ENCODE measurements at regions not wholly inside any gene's neighbourhood (a gene's known extent, or its start where the extent isn't known, plus 50 kb on each side); places are given as distances from the start of the nearest gene placed in this dataset.
A peak's percentile ranks its signal among the peaks of the same experiment; 100 is the strongest.
"Not testable (repeated sequence)": the region's sequence is repeated elsewhere in the genome, so short reads cannot be mapped to it uniquely, and the experiment has no call there.

GRCh38 chr18:71450257-71450656 is 1093.9 kb downstream of the CBLN2 start:
- no peak for FAIRE-seq

DNA sequence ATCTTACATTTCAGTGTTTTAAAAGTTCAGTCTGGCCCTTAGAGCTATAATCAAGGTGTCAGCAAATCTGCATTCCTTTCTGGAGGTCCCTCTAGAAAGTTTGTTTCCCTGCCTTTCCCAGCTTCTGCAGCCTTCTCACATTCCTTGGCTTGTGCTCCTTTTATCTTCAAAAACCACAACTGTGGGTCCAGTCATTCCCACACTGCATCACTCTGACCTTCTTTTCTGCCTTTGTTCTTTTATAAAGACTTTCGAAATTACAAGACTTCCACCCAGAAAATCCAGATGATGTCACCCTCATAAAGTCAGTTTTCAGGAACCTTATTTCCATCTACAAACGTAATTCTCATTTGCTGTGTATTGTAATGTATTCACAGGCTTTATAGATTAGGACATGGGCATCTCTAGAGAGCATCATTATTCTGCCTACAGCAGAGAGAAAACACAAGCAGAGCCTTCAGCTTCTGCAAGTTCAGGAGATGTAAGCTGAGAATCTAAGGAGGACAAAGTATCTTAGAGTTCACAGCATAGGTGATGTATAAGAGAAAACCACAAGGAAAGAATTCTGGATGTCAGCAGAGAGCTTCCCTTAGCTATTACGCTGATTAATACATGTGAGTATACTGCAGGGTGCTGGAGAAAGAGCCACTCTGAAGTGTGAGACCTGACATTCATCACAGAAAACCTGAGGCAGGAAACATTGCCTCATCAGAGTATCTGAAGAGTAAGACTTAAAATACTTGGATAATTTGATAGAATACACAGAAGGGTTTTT is 1100.2 kb downstream of the CBLN2 start:
- no peak for FAIRE-seq

DNA sequence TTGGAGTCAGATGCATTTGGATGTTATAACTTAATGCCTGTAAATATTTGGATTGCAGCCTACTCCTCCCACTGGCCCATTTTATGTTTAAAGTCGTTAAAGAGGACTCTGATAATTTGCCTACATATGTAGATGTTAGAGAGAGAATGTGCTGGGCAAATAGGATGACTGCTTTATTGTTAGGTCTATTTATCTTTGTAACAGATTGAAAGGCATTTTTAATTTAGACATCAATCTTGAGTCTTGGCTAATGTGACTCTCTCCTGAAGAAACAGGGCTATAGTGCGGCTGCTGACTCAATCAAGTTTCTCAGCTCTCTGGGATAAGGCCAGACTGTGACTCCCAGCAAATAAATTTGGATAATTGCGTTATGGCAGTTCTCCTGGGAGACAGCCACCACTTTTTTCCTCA is 1101.4 kb downstream of the CBLN2 start:
- FAIRE-seq, result no peak

DNA sequence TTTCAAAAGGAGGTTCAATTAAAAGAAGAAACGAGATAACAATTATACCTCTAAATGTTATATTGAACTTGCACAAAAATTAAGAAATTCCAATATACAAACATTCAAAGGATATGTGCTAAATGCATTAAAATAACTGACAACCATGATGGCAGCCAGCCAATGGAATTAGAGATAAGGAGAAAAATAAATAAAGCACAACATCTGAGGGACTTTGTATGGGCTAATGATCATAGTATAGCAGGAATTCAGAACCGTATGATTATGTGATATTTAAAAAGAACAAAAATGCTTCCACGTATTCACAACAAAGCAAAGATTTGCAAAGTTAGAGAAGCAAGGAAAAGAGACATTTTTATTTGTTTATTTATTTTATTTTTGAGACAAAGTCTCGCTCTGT is 1103.0 kb downstream of the CBLN2 start:
- no peak for FAIRE-seq

- no peak for FAIRE-seq
These were observed 1106.6 kb downstream of the CBLN2 start for GRCh38 chr18:71437511-71437910.

DNA sequence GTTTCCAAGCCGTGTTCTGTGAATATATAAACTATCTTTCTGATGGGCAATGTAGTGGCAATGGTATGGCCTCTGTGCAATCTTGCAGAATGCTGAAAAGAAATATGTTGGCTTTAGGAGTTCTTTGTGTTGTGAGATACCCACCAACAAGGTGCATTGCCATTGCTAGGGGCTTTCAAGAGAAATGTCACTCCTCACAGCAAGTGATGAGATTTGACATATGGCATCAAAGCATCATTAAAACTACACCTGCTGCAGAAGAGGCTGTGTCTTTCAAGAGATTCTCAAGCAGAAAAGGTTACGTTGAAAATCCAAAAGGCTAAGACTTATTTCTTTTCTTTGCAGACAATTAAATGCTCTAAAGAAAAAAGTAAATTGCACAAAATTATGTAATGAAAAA is 1110.8 kb downstream of the CBLN2 start:
- no peak for FAIRE-seq

DNA sequence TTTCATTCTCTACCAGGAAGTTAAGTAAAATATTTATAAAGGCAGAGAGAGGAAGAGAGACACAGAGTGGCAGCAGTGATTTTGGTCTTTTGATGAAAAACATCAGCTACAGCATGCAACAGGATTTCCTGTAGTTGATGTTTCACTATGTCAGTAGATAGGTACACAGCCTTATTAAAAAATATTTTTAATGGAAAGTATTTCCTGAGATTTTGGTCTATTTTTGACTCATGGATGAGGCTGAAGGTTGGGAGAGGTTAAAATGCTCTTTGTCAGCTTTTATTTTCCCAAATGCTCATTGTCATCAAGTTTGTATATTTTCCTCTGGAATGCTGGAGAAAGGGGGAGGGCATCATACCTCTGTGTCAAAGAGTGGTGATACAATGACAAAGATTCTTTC is 1112.5 kb downstream of the CBLN2 start:
- no peak for FAIRE-seq

DNA sequence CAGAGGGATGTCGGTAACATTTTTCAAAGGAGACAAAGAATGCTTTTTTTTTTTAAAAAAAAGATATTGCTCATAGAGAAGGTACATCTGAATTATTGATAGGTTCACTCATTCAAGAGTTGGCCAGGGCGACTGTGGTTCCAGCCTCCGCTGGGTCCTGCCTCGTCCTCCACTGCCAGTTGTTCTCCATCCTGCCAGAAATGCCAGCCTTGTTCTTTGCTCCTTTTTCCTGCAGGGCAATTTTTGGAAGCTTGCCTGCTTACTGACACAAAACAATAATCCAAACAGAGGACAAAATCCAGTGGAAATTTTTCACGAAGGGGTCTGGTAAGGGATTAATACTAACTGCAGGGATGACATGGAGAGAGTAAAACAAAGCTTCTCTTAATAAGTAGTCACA is 1113.0 kb downstream of the CBLN2 start:
- FAIRE-seq, result no peak

GRCh38 chr18:71426441-71426840 is 1117.7 kb downstream of the CBLN2 start:
- no peak for FAIRE-seq

- no peak for FAIRE-seq
These were observed 1116.4 kb downstream of the SOCS6 start for GRCh38 chr18:71405169-71405809.

DNA sequence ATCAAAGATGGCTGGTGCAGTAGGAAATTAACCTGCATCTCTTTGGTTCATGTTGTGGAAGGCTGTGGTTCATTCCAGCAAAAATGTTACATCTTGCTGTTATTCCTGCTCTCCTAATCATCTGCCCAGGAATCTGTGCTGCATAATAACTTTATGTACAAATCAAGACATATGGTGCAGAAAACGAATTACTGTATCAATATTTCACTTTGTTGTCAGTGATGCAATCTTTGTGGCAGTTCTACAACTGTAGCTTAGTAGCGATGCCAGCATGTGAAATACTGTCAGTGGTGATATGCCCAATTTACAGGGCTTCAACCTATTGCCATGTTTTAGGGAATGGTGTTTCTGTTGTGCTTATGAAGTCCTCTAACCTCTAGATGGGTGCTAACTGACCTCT is 1114.7 kb downstream of the SOCS6 start:
- FAIRE-seq, result no peak

DNA sequence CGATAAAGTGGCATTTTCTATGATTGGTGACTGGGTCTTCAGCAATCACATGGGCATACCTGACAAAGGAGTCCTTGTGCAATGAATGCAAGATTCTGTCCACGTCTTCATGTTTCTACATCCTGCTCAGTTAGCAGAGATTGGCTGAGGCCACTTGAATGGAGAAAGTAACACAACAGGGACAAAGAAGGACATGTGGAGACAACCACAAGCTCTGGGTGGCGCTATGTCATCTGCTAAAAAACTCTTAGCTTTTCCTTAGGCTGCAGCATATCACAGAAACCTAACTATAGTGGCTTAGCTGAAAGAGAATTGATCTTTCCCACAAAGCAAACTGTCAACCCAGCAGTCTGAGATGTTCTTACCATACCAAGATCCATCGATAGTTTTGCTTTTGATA is 1109.7 kb downstream of the SOCS6 start:
- FAIRE-seq, result peak; percentile 5

DNA sequence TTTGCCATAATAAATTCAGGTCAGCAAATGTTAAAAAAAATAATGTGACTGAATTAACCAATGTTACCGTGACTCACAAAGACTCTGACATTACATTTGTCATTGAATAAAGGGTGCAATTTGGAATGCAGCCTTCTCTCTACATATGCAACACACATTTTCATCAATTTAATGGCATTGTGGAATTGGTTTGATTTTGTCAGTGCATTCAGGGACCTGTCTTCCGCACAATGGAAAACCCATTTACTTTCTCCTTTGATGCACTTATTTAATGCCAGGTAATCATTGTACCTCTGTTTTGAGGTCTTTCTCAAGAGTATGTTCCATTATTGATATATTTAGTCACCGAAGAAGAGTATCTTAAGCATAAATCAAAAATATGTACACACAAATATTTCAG is 1099.3 kb downstream of the SOCS6 start:
- FAIRE-seq, result no peak

DNA sequence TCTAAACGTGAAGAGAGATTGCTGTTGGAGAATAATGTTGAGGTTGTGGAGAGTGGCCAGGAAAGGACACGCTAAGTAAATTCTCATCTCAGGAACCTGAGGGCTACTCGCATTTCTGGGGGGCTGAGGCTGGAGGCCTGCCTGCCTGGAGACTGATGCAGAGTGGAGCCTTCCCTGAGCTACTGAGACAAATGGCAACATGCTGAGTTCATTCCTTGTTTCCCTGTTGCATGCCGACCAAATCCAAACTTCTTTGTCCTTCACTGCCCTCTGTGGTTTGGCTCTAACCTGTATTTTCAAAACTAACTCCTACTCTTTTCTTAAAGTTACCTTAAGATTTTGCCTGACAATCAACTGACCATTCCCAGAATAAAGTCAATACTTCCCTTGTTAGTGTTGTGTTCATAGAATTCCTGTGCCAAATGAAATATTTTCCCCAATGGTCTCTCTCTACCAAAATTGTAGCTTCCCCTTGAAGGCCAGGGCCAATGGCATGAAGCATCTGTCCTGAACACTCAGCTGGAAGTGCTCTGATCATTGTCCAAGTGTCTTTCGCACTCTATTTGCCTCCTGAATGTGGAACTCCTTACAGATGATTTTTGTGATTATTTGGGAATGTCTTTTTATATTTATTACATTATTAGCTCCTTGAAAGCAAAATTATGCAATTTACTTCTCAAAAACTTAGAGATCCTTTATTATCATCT is 1085.6 kb downstream of the SOCS6 start:
- no peak for FAIRE-seq

DNA sequence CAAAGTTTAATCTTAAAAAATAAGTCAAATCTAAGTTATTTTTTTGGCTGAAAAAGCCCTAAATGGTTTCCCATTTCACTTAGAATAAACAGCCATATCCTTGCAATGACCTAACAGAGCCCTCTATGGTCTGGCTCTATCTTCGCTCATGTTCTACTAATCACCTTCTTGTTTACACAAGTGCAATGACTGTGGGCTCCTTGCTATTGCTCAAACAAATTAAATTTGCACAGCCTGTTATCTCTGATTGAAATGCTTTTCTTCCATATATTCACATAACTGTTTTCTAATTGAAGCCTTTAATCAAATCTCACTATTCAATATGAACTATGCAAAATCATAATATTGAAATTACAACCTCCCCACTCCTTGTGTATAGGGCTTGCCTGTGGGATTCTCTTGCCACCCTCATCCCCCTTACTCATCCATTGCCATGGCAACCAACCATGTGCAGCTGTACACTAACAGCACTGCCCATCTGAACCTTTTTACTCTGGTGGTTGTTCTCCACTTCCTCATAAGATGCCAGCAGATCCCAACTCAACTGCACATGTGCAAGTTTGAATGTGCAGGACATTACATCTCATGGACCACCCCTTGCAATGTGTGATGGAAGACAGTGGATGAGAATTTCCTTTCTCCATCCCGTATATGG is 1083.2 kb downstream of the SOCS6 start:
- FAIRE-seq, result no peak

GRCh38 chr18:71370671-71371445 is 1082.0 kb downstream of the SOCS6 start:
- FAIRE-seq, result no peak

DNA sequence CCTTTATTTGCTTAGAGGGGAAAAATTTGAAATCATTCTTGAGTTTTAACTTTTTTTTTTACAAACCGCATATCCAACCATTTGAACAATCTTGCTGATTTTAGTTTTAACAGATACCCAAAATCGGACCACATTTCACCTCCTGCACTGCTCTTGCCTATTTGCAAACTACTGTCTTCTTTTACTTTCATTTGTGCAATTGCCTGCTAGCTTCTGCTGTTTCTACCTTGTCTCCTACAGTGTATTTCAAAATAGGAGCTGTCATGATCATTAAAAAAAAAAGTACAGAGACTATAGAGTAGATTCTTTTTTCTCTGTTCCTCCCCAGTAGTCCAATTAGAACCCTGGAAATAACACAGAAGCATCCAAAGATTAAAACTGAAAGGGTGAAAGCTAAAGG is 1081.2 kb downstream of the SOCS6 start:
- no peak for FAIRE-seq

DNA sequence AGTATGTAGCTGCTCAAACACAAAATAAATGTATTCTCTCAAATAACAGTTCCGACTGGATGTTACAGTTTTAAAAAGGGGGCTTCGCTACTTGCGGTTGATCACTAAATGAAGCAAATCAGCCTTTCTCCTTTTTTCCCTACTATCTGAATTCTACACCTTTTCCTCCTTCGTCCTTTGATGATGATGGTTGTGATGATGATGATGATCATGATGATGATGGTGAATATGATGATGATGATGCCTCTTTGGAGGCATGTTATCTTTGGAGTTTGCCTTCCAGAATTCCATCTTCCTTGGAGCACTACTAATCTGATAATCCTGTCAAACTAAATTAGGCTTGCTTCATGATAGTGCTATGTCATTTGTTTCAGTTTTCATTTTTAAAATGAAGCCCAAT is 1073.3 kb downstream of the SOCS6 start:
- no peak for FAIRE-seq

- not testable (repeated sequence) for FAIRE-seq
These were observed 1066.8 kb downstream of the SOCS6 start for GRCh38 chr18:71355599-71355998.

- FAIRE-seq, result no peak
These were observed 1063.8 kb downstream of the SOCS6 start for GRCh38 chr18:71352618-71353017.

- no peak for FAIRE-seq
These were observed 1047.8 kb downstream of the SOCS6 start for GRCh38 chr18:71336576-71337210.

GRCh38 chr18:71329563-71329962 is 1040.7 kb downstream of the SOCS6 start:
- FAIRE-seq, result no peak
